NCI-H128 (cell line): ENCODE measurements at regions not wholly inside any gene's neighbourhood (a gene's known extent, or its start where the extent isn't known, plus 50 kb on each side); places are given as distances from the start of the nearest gene placed in this dataset.
"Not testable (repeated sequence)": the region's sequence is repeated elsewhere in the genome, so short reads cannot be mapped to it uniquely, and the experiment has no call there.

ENCODE experiments used
- DNase-seq: peaks from one replicate; lab custom pipeline; 2025; ENCODE audit not compliant: unreplicated experiment; lab: John Stamatoyannopoulos, UW

GRCh38 chr20:1811621-1812498 lies 83.3 kb upstream of the SIRPA start:
- DNase-seq: no peak

DNA sequence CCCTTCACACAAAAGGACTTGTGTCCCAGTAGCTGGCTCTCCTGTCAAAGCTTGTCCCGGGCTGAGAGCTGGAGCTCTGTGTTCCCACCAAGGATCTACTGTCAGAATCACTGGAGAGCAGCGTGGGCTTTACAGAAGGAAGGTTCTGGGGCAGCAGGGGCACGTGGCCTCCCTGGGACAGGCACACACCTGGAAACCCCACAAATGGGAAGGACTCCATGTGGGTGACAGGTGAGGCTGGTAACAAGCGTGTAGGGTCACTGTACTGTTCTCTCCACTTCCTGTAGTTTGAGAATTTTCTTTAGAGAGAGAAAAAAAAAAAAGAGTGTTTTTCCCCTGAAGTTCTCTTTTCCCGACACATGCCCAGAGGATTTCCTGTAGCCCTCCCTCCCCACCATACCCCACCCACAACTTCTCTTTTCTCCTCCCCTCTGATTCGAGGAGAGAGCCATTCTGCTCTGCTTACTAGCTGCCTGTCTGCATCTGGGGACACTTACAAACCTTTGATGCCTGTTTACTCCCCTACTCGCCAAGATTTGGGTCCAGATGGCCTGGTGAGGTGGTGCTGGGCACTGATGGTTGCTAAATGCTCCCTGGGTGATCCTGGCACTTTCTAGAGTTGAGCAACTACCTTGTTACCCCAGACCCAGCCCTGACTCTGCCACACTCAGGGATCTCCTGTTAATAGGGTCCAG lies 84.1 kb upstream of the SIRPA start:
- no peak for DNase-seq

- no peak for DNase-seq
Measured at GRCh38 chr20:1810572-1810925, 84.7 kb upstream of the SIRPA start.

DNA sequence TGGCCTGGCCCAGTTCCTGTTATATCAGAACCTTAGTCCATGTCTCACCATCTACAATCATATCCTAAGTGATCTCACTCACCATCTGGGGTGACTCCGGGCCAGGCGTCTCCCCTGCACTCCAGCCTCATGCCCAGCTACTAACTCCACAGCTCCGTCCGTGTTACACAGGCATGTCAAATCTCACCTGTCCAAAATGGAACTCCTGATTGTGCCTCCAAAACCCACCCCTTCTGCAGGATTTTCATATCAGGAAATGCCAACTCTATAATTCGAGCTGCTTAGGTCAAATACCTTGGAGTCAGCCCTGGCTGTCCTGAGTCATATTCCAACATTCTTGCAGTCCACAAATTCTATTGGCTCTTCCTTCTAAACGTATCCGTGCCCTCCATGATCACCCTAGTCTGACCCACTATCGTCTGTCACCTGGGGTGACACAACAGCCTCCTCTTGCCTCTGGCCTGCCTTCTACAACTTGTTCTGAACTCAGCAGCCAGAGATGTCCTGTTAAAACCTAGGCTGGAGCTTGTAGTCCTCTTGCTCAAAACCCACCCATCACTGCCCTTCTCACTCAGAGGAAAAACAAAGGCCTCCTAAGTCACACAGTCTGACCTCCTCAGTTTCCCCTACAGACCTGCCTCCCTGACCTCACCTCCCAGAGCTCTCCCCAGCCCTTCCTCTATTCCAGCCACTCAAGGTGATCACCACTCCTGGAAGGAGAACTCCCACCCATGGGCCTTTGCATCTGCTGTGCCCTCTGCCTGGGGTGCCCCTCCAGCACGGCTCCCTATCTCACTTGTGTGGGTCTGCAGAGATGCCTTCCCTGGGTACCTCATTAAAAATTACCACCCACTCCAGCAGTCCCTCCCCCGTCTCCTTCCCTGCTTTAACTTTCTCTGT lies 85.3 kb upstream of the SIRPA start:
- no peak for DNase-seq

GRCh38 chr20:1809131-1809572 lies 86.1 kb upstream of the SIRPA start:
- DNase-seq: no peak

DNA sequence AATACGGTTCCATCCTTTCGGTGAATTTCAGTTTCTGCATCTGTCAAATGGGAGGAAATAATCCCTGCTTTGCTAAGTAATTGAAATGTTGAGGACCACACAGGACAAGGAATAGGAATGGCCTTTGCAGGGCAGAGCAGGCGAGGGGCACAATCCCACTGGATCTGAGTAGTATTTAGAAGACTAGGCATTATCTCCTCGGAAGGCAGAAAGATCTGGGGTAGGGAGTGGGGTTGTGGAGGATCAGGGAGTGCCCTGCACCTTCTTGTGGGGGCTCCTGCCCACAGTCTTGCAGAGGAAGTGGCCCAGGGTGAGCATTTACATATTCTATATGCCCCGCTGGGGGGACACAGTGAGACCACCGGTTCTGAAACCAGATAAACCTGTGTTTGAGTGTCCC lies 87.1 kb upstream of the SIRPA start:
- no peak for DNase-seq

GRCh38 chr20:1807394-1807793 lies 87.8 kb upstream of the SIRPA start:
- DNase-seq: no peak

- DNase-seq: no peak
Measured at GRCh38 chr20:1806456-1806855, 88.8 kb upstream of the SIRPA start.

- no peak for DNase-seq
Measured at GRCh38 chr20:1805816-1806215, 89.4 kb upstream of the SIRPA start.

DNA sequence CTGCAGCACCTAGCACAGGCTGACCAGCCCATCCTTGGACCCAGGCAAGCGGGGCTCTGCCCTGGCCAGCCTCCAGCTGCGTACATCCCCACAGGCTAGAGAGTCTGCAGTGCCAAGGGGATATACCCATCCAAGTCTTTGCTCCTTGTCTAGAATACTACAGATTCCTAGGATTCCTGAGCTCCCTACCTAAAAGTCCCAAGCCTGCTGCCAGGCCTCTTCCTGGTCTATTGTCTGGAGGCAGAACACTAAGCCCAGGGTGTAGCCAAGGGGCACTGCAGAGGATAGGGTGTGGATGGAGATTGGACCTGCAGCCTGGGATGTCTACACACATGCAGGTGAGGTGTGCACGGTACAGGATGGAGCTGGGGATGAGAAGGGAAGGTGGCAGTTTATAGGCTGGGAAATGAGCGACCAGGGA lies 90.0 kb upstream of the SIRPA start:
- no peak for DNase-seq

DNA sequence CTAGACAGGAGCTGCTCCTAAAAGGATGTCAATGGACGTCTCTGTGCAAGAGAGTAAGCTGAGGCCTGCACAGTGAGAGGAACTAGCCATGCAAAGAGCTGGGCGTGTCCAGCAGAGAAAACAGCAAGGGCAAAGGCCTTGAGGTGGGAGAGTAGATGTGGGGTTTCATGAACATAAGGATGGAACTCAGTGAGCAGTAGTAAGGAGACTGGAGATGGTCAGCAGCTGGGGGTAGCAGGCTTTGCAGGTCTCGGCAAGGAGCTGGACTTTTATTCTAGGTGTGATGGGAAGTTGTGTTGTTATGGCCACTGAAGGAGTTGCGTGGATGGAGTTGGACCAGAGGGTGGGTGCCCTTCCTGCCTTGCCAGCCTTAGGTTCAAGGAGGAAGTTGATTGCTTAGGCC lies 90.7 kb upstream of the SIRPA start:
- DNase-seq: no peak

DNA sequence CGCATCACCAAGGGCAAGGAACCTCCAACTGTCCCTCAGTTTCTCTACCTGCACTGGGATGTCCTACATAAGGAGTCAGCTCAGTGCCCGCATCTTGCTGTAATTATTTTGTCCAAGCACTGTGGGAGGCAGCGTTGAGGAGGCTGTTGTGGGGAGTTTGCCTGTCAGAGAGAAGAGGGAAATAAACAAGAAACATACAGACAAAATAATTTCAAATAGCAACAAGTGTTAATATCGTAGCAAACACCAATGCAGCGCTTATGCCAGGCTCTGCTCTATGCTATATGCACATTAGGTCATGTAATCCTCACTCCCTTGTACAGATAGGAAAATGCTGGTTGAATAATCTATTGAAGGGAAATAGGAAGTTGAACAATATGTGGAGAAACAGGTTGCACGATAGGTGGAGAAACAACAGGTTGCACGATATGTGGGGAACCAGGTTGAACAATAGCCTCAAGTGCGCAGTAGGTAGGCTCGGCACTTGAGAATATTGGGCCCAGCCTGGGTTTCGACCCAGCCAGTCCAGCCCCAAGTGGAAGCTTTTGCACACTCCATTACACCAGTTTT lies 91.2 kb upstream of the SIRPA start:
- no peak for DNase-seq

- no peak for DNase-seq
Measured at GRCh38 chr20:1803061-1803931, 91.9 kb upstream of the SIRPA start.

DNA sequence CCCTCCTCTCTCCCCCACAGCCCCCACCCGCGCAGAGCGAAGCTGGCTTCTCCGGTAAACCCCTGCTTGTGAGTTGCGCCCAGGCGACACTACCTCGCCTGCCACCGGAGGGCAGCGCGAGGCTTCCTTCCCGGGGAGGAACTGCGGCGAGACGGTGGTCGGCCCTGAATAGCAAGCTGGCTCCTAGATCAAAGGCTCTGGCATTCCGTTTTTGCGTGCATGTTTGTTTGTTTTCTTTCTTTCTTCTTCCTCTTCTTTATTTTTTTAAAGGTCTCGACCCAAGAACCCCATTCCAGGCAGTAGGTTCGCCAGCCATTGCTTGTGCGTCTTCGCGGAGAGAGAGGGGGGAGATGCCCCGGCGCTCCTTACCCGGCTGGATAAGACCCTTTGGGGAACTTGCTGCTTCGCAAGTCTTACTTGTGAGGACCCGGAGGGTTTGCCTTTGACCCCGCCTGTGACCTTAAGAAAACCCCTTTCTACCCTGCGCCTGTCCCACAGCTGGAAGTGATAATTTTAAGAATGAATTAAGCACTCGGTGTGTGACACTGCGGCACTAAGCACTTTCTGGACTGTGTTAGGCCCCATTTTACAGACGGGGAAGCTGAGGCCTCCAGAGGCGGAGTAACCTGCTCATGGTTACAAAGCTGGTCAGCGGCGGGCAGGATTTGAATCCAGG lies 92.7 kb upstream of the SIRPA start:
- DNase-seq: no peak

GRCh38 chr20:1801929-1802306 lies 93.3 kb upstream of the SIRPA start:
- no peak for DNase-seq

DNA sequence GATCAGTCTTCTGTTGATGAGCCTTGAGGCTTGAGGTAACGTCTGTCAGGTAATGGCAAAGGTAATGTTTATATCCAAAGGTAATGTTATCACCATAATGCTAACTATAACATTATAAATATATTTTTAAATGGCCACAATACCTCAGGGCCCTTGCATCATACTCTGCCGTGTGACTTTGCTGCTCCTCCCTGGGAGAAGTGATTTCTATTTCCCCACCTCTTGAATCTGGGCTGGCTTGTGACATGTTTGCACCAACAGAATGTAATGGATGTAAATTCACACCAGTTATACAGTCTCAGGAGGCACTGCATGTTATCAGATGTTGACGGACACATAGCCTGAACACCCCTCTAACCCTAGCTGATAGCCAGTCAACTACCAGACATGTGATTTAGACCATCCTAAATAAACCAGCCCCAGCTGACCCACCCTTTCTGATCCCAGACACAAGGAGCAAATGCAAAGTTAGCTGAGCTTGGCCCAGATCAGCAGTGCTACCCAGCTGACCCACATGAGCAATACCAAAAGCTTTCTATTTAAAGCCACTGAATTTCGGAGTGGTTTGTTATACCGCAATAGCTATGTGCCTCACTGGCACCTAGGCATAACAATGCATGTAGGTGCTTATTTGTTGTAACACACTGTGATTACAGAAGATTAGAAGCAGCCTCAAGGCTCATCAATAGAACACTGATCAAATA lies 93.8 kb upstream of the SIRPA start:
- DNase-seq: no peak

DNA sequence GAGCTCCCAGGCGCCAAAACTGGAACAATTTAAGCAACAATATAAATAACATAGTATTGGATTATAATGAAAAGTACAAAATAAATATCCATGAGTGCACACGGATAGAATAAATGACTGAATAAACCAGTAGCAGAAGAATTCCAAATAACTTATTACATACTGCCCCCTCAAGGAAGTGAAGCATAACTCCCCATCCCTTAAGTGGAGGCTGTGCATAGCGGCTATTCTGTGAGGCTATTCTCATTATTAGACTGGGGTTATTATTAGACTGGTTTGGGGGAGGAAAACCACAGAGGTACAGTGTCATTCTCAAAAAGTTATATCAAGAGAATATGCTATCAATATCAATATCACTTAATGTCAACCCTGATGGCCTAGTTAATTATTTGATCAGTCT lies 94.4 kb upstream of the SIRPA start:
- DNase-seq: no peak

- DNase-seq: no peak
Measured at GRCh38 chr20:1800180-1800579, 95.0 kb upstream of the SIRPA start.

GRCh38 chr20:1799746-1800145 lies 95.5 kb upstream of the SIRPA start:
- not testable (repeated sequence) for DNase-seq
